Naive thymus-derived CD8-positive, alpha-beta T cell (primary cell): ENCODE measurements at regions not wholly inside any gene's neighbourhood (a gene's known extent, or its start where the extent isn't known, plus 50 kb on each side); places are given as distances from the start of the nearest gene placed in this dataset.

Source experiments
- ATAC-seq, 2 donors: fragments of 150-1000 bp; cut with Tn5 transposase in 1 of 2; sonication (Bioruptor Pico), chemical (Tn5 transposase) in 1 of 2; 1 replicate in 1 of 2; 2 replicates in 1 of 2; pipeline ENCODE4 v1.10.0; 2021; ENCODE audit warnings: mild to moderate bottlenecking in 2 of 2, moderate library complexity in 2 of 2
- POLR2A ChIA-PET: fragments of 350-600 bp; sonication (Branson Sonifier 250); formaldehyde crosslinking; loops from one replicate; lab custom pipeline; 2021; ENCODE audit warnings: antibody characterized with exemption; lab: Charles Lee
- DNase-seq, 10 donors: peaks; one replicate each; pipeline versions ENCODE4 v3.0.0 to v3.0.0-alpha.2; 2020 to 2022
- H3K27ac Mint-ChIP-seq, 10 donors: one replicate each; pipeline ENCODE4 v1.8.0; 2020 to 2022; ENCODE audit warnings: mild to moderate bottlenecking in 10 of 10, mixed read lengths in 10 of 10, moderate library complexity in 4 of 10, inconsistent platforms in 1 of 10
- H3K27me3 Mint-ChIP-seq, 5 donors: one replicate each; pipeline ENCODE4 v1.8.0; 2021 to 2022; ENCODE audit warnings: mixed read lengths in 5 of 5
- H3K36me3 Mint-ChIP-seq, 3 donors: one replicate each; pipeline ENCODE4 v1.8.0; 2020 to 2022; ENCODE audit warnings: mixed read lengths in 3 of 3, mild to moderate bottlenecking in 2 of 3, inconsistent platforms in 1 of 3
- H3K4me1 Mint-ChIP-seq, 4 donors: one replicate each; pipeline ENCODE4 v1.8.0; 2021 to 2022; ENCODE audit warnings: mixed read lengths in 4 of 4
- H3K4me3 Mint-ChIP-seq, 10 donors: one replicate each; pipeline ENCODE4 v1.8.0; 2020 to 2022; ENCODE audit warnings: mild to moderate bottlenecking in 10 of 10, mixed read lengths in 10 of 10, moderate library complexity in 6 of 10, inconsistent platforms in 1 of 10
- H3K9me3 Mint-ChIP-seq, 9 donors: one replicate each; pipeline ENCODE4 v1.8.0; 2020 to 2022; ENCODE audit warnings: mixed read lengths in 9 of 9, mild to moderate bottlenecking in 3 of 9, inconsistent platforms in 1 of 9, moderate library complexity in 1 of 9

DNA sequence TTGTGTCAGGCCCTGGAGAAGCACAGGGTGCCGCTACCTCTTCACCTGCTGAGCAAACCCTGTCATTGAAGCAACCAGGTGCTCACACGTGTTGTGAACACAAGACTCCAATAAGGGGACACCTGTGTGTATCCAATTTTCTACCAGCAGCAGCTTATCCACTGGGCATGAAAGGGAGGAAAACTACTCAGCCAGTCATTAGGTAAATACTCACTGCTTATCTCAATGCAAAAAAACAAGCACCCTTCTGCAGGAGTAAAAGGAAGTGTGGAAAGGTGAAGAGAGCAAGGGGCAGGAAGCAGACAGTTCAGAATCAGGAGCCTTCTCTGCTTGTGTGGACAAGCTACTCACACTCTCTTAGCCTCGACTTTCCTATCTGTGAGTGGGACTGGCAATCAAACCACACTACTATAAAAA, 148.9 kb downstream of the ETS2 start:
- Mint-ChIP-seq H3K27ac (no peak overlapping the region), H3K4me1 (no peaks in the 10 kb centered on the region), H3K27me3 (peaks cover 0 to 5% (median 3%) of the 10 kb centered on the region in 5 donors), H3K4me3 (no peak overlapping the region), H3K9me3 (peaks cover 0 to 8% (median 2%) of the 10 kb centered on the region in 9 donors), H3K36me3 (no peaks in the 10 kb centered on the region)
- no peak for ATAC-seq
- POLR2A ChIA-PET = no interaction called here
- no peak for DNase-seq

DNA sequence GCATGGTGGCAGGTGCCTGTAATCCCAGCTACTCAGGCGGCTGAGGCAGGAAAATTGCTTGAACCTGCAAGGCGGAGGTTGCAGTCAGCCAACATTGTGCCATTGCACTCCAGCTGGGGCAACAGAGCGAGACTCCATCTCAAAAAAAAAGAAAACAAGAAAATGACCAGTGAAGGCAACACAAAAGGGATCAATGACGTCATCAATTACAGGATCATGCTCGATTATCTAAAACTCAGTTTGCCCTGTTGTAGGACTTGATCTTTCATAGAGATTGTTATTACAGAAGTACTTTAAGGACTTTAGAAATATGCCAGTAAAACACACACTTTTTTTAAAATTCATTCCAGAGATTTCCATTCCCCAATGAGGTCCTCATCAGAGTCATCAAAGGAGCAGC, 147.8 kb downstream of the ETS2 start:
- Mint-ChIP-seq H3K4me3 (no peak overlapping the region), H3K27ac (no peak overlapping the region), H3K27me3 (peaks cover 0 to 5% (median 3%) of the 10 kb centered on the region in 5 donors), H3K9me3 (peaks cover 0 to 8% (median 2%) of the 10 kb centered on the region in 9 donors), H3K36me3 (no peaks in the 10 kb centered on the region), H3K4me1 (no peaks in the 10 kb centered on the region)
- ATAC-seq (no peak), DNase-seq (no peak)
- POLR2A ChIA-PET = no interaction called here

DNA sequence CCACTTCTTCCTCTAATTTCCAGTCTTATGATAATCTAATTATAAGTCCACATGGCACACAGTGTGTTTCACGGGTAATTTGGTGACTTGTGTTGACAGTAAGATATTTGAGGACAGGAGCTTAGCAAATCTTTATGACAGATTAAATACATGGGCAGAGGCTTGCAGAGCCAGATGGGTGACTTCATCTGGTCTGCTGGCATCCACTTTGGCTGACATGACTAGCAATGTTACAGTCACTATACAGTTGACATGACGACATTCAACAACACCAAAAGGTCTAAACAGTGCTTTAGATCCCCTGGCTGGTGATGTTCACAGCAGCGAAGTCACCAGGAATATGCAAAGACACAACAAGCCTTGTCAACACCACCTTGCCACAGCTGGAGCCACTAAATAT, 147.2 kb downstream of the ETS2 start:
- no peaks in the 10 kb centered on the region for H3K4me1 Mint-ChIP-seq
- H3K27ac Mint-ChIP-seq = no peak overlapping the region
- DNase-seq = no peak
- no peaks in the 10 kb centered on the region for H3K36me3 Mint-ChIP-seq
- no peak overlapping the region for H3K4me3 Mint-ChIP-seq
- no peak for ATAC-seq
- POLR2A ChIA-PET = no interaction called here
- H3K27me3 Mint-ChIP-seq = peaks cover 0 to 5% (median 3%) of the 10 kb centered on the region in 5 donors
- H3K9me3 Mint-ChIP-seq = peaks cover 0 to 8% (median 2%) of the 10 kb centered on the region in 9 donors

DNA sequence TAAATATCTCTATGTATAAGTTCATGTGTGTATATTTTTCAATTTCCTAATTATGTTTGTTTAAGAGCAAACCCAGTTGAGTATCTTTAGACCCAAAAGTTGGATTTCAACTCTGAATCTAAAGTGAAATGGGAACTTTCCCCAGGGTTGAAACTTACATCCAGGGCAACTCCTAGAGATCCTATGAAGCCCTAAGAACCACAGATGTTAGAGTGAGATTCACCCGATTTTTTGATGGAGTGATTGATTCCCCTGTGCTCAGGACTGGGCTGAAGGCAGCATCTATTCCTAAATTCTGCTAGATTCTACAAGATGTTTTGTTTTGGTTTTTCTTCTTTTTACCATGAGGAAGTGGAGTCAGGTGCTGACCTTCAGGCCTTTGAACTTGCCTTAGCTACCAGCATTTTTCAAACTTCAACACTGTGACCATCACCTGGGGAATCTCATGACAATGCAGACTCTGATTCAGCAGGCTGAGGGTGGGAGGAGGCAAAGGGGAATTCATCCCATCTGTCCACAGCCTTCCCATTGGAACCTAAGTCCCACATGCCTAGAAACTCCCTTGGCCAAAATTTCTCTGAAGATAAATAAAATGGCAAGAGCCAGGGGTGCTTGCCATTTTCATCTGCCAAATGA, 145.5 kb downstream of the ETS2 start:
- peaks cover 0 to 5% (median 0%) of the 10 kb centered on the region in 5 donors for H3K27me3 Mint-ChIP-seq
- ATAC-seq = no peak
- H3K9me3 Mint-ChIP-seq = peaks cover 0 to 8% (median 2%) of the 10 kb centered on the region in 9 donors
- H3K27ac Mint-ChIP-seq = no peak overlapping the region
- H3K36me3 Mint-ChIP-seq = no peaks in the 10 kb centered on the region
- POLR2A ChIA-PET = no interaction called here
- no peak overlapping the region for H3K4me3 Mint-ChIP-seq
- DNase-seq = no peak
- no peaks in the 10 kb centered on the region for H3K4me1 Mint-ChIP-seq

DNA sequence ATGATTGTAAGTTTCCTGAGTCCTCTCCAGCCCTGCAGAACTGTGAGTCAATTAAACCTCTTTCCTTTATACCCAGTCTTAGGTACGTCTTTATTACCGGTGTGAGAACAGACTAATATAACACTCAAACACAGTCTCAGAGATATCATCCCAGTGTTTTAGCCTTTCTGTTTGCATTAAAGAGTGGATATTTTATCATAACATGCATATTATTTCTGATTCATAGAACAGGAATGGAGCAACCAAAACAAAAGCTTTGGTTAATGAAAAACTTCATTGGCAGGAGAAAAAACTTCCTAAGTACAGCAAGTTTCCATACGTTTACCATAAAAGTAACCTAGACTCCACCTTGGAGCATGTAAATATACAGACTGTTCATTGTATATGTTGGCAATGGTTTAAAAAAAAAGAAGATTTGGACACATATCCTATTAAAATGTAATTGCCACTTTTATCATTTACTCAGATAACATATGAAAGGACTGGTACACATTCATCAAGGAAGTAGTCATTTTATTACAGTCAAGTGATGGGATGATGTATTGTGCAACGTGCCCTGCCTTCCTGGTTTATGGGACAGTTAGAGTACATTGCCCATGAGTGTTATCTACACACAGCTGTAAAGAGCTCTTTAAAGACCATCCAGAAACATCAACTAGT, 144.8 kb downstream of the ETS2 start:
- H3K27me3 Mint-ChIP-seq = peaks cover 0 to 5% (median 0%) of the 10 kb centered on the region in 5 donors
- peaks cover 0 to 8% (median 2%) of the 10 kb centered on the region in 9 donors for H3K9me3 Mint-ChIP-seq
- no peaks in the 10 kb centered on the region for H3K4me1 Mint-ChIP-seq
- H3K27ac Mint-ChIP-seq = no peak overlapping the region
- H3K4me3 Mint-ChIP-seq = no peak overlapping the region
- ATAC-seq (no peak), DNase-seq (no peak)
- POLR2A ChIA-PET = no interaction called here
- H3K36me3 Mint-ChIP-seq = no peaks in the 10 kb centered on the region

DNA sequence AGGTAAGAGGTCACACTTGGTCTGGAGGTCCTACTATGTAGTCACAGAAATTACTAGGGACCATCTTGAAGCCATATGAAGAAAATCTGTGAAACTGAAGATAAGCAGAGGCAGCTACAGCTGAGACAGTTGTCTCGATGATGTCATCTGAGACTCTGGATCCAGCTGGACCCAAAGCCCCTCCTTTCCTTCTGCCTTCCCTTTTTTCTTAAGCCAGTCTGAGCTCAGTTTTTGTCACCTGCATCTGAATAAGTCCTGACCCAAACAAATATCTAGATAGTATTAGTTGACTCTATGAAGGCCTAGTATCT, 143.3 kb downstream of the ETS2 start:
- ATAC-seq (no peak), DNase-seq (no peak)
- Mint-ChIP-seq H3K4me3 (no peak overlapping the region), H3K27ac (no peak overlapping the region), H3K36me3 (no peaks in the 10 kb centered on the region), H3K4me1 (no peaks in the 10 kb centered on the region), H3K27me3 (peaks cover 0 to 5% (median 0%) of the 10 kb centered on the region in 5 donors), H3K9me3 (peaks cover 0 to 8% (median 2%) of the 10 kb centered on the region in 9 donors)
- POLR2A ChIA-PET = no interaction called here

DNA sequence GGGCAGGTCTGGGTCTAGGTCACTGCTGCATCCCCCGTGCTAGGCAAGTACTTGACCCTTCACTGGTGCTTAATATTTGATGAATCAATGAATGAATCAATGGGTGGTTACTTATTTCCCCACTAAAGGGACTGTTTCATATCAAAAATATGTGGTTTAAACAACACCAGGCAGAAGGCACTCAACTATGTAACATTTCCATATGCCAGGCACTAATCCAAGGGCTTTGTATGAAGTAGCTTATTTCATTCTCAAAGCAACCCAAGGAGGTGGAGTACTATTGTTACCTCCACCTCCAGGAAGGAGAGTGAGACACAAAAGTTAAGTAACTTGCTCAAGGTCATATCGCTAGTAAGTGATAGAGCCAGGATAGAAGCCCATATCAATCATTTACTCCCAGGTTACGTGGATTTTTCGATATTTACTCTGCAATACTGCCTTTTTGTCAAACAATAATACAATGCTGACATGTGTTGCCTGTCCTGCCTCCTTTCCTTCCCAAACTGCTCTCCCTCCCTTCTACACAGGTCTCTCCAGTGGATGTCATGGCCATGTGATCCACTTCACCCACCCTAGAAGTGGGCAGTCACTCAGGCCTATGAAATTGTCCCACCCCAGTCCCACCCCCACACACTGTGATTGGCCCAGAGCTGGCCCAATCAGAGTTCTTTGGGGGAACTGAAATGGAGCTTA, 142.8 kb downstream of the ETS2 start:
- H3K9me3 Mint-ChIP-seq = peaks cover 0 to 8% (median 2%) of the 10 kb centered on the region in 9 donors
- H3K36me3 Mint-ChIP-seq = no peaks in the 10 kb centered on the region
- peaks cover 0 to 5% (median 0%) of the 10 kb centered on the region in 5 donors for H3K27me3 Mint-ChIP-seq
- no peak for ATAC-seq
- no peak overlapping the region for H3K4me3 Mint-ChIP-seq
- POLR2A ChIA-PET = no interaction called here
- no peak for DNase-seq
- no peaks in the 10 kb centered on the region for H3K4me1 Mint-ChIP-seq
- H3K27ac Mint-ChIP-seq = no peak overlapping the region

DNA sequence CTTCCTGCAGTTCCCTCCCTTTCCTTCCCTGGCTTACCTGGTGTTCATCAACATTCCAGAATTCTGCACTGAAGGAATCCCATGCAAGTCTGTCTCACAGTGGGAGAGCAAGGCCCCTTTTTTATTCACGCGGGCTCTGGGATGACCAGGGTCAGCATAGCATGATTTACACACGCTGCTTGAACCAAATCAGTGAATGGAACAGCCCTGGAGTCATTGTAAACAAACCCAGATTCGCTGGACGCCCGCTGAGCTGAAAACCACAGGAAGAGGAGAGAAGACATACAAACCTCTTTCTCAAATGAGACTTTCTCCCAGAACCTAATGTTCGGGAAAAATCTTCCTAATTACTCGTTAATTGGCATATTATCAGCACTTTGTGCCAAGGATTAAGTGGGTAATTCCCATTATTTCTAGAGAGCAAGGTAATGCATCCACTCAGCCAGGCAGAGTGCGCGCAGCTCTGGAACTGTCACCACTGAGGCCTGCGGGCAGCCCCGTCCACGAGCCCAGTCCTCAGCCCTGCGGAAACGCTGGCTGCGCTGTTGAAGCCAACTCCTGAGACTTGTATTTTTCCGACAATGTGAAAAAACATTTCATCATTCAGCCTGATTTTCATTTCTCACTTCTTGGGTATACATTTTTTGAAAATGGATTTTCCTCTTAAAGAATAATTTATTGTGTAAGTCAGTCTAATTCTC, 140.0 kb downstream of the ETS2 start:
- H3K27ac Mint-ChIP-seq = no peak overlapping the region
- DNase-seq (no peak), ATAC-seq (no peak)
- peaks cover 0 to 7% (median 0%) of the 10 kb centered on the region in 5 donors for H3K27me3 Mint-ChIP-seq
- no peak overlapping the region for H3K4me3 Mint-ChIP-seq
- no peaks in the 10 kb centered on the region for H3K36me3 Mint-ChIP-seq
- no peaks in the 10 kb centered on the region for H3K4me1 Mint-ChIP-seq
- H3K9me3 Mint-ChIP-seq = peaks cover 0 to 11% (median 2%) of the 10 kb centered on the region in 9 donors
- POLR2A ChIA-PET = no interaction called here

DNA sequence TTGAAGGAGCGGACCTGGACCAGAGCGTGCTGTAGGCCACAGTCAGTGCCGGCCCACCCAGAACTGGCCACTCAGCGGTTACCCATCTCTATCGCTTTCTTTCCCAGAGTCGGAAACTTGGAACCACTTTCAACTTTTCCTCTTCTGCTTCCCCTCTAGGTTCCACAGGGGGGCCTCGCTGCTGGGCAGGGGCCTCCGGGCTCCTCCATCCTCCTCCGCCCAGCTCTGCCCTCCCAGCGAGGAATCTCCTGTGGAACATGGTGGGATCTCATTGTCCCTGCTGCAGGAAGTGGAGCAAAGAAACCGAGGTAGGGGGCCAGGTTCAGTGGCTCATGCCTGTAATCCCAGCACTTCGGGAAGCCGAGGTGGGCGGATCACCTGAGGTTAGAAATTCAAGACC, 139.2 kb downstream of the ETS2 start:
- Mint-ChIP-seq H3K27me3 (peaks cover 0 to 7% (median 0%) of the 10 kb centered on the region in 5 donors), H3K27ac (no peak overlapping the region), H3K4me3 (no peak overlapping the region), H3K9me3 (peaks cover 0 to 4% (median 0%) of the 10 kb centered on the region in 9 donors), H3K4me1 (no peaks in the 10 kb centered on the region), H3K36me3 (no peaks in the 10 kb centered on the region)
- ATAC-seq (no peak), DNase-seq (no peak)
- POLR2A ChIA-PET = no interaction called here

DNA sequence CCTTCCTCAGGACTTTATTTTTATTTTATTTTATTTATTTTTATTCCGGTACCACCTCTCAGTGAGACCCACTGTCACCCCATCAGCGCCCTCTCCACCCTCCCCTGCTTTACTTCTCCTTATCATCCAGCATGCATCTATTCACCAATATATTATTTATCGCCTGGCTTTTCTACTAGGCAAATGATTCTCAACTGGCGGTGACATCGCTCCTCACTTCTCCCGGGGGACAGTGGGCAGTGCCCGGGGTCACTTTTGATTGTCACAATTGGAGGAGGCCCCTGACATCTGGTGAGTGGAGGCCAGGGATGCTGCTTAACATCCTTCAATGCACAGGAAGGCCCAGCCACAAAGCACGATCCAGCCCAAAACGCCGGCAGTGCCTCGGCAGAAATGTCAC, 138.7 kb downstream of the ETS2 start:
- H3K4me1 Mint-ChIP-seq = no peaks in the 10 kb centered on the region
- no peak overlapping the region for H3K27ac Mint-ChIP-seq
- peaks cover 0 to 7% (median 0%) of the 10 kb centered on the region in 5 donors for H3K27me3 Mint-ChIP-seq
- H3K4me3 Mint-ChIP-seq = no peak overlapping the region
- H3K36me3 Mint-ChIP-seq = no peaks in the 10 kb centered on the region
- POLR2A ChIA-PET = no interaction called here
- ATAC-seq = no peak
- peaks cover 0 to 4% (median 0%) of the 10 kb centered on the region in 9 donors for H3K9me3 Mint-ChIP-seq
- DNase-seq = no peak

DNA sequence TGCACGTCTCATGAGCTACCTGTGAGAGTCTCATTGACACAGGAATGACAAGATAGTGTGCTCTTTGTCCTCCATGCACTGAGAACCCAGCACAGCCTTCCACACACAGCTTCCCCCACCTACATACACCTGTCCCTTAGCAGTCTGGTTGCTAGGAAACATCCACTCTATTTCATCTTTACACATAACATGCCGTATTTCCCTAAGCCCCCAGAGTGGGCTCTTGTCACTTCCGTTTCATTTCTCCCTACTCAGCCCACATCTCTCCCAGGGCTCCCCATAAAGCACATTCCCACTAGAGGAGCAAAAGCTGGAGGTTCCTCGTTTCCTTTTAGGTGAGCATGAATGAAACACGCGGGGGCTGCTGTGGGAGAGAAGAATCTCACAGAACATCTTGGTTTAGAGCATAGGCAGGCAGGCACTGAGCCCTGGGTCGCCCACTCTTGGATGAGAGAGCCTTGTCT, 137.1 kb downstream of the ETS2 start:
- ATAC-seq (no peak), DNase-seq (no peak)
- H3K4me1 Mint-ChIP-seq = peaks cover 3 to 9% (median 7%) of the 10 kb centered on the region in 4 donors
- H3K4me3 Mint-ChIP-seq = no peak overlapping the region
- H3K27ac Mint-ChIP-seq = peak overlapping the region in 1 of 10 donors; percentile 15
- peaks cover 0 to 4% (median 0%) of the 10 kb centered on the region in 9 donors for H3K9me3 Mint-ChIP-seq
- H3K36me3 Mint-ChIP-seq = no peaks in the 10 kb centered on the region
- POLR2A ChIA-PET = no interaction called here
- peaks cover 0 to 7% (median 0%) of the 10 kb centered on the region in 5 donors for H3K27me3 Mint-ChIP-seq

DNA sequence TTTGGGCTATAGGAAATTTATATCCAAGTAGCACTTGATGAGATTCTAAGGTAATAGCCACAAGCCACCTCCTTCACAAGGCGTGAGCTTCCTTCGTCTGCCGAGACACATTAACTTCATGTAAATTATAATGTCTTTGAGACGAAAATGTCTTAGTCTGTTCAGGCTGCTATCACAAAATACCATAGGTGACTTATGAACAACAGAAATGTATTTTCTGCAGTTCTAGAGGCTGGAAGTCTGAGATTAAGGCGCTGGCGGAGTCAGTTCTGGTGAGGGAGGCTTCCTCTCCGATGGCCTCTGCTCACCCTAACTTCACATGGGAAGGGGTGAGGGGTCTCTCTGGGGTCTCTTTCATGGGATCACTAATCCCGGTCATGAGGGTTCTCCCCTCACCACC, 133.0 kb downstream of the ETS2 start:
- no peak for DNase-seq
- Mint-ChIP-seq H3K4me1 (peaks cover 3 to 9% (median 8%) of the 10 kb centered on the region in 4 donors), H3K4me3 (no peak overlapping the region), H3K9me3 (peaks cover 0 to 4% (median 0%) of the 10 kb centered on the region in 9 donors), H3K36me3 (no peaks in the 10 kb centered on the region), H3K27me3 (peaks cover 0 to 7% (median 0%) of the 10 kb centered on the region in 5 donors), H3K27ac (peak overlapping the region in 2 of 10 donors; percentile 8 to 72)
- ATAC-seq = no peak
- POLR2A ChIA-PET = no interaction called here
